HG03045 (cell line): ENCODE measurements at regions not wholly inside any gene's neighbourhood (a gene's known extent, or its start where the extent isn't known, plus 50 kb on each side); places are given as distances from the start of the nearest gene placed in this dataset.

Experiments used
- ATAC-seq: cut with Tn5 transposase; IDR thresholded peaks from one replicate; pipeline ENCODE4 v1.9.1; 2021; ENCODE audit warnings: mild to moderate bottlenecking, moderate library complexity; ENCODE audit not compliant: unreplicated experiment

DNA sequence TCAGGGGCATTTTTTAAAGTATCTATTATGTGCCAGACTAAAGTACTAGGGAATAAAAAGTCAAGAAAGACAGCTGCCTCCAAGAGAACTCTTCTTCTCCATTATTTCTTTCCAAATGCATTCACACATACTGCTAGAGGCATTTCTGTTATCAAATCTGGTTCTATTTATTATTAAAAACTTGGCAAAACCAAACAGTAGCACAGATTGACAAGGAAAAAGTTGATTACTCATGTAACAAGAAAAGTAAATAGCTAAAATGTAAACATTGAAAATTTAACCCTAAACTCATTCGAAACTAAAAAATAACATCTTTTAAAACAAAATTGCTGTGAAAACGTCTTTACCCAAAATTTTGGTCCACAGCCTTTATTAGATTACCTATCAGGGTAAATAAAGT lies 132.9 kb upstream of the GUCY1A2 start:
- no peak for ATAC-seq

DNA sequence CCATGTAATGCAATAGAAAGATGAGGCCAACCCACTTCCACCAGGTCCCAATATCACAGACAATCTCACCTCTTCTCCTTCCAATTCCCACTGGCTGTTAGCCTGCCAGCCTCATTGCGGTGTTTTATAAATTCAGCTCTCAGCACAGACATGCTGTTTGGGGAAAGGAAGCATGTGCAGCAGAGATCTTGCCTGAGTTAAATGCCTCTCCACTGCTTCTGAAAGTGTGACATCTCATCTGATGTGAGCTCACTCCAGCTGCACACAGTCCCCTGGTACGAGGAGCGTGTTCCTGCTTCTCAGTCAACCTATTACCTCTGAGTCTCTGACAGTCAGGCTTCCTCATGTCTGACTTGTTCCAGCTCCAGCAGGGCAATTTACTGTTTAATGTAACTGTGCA lies 122.7 kb upstream of the GUCY1A2 start:
- no peak for ATAC-seq

DNA sequence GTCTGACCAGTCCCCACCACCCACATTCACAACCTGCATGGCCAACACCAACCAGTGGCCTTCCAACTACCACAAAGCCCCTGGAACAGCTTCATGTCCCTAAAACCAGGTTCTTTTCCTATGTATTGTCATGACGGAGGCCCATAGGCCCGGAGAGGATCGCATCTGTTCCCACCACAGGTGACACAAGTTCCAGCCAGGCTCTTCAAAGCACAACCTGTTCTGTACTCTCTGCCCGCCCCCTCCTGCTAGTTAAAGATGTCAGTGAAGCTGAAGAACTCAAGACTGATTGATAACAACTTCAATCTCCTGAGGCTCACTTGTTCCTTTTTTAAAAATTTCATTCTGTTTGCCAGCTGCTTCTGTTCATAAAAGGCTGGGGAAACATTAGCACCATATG lies 121.1 kb upstream of the GUCY1A2 start:
- no peak for ATAC-seq

- ATAC-seq = no peak
Measured at GRCh38 chr11:107136892-107137291, 118.6 kb upstream of the GUCY1A2 start.

GRCh38 chr11:107131756-107132155 lies 113.5 kb upstream of the GUCY1A2 start:
- ATAC-seq = no peak

GRCh38 chr11:107123022-107123421 lies 104.7 kb upstream of the GUCY1A2 start:
- ATAC-seq = no peak

GRCh38 chr11:107118025-107118720 lies 99.9 kb upstream of the GUCY1A2 start:
- no peak for ATAC-seq

DNA sequence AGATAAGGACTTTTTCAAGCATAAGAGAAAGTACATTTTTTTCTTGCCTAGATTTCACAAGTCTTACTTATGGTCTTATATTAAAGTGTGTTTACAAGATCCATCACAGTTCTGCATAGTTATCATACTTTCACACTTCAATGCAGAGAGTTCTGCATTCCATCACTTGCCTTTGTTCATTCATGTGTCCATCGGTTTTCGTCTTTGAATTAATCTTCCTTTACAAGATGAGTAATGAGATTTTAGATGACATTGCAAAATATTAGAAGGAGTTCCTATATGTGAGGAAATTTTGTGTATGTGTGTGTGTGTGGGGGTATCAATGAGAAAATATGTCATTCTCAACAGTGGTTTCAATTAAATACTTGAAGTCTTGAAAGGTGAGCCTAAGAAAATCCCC lies 98.1 kb upstream of the GUCY1A2 start:
- ATAC-seq = no peak

DNA sequence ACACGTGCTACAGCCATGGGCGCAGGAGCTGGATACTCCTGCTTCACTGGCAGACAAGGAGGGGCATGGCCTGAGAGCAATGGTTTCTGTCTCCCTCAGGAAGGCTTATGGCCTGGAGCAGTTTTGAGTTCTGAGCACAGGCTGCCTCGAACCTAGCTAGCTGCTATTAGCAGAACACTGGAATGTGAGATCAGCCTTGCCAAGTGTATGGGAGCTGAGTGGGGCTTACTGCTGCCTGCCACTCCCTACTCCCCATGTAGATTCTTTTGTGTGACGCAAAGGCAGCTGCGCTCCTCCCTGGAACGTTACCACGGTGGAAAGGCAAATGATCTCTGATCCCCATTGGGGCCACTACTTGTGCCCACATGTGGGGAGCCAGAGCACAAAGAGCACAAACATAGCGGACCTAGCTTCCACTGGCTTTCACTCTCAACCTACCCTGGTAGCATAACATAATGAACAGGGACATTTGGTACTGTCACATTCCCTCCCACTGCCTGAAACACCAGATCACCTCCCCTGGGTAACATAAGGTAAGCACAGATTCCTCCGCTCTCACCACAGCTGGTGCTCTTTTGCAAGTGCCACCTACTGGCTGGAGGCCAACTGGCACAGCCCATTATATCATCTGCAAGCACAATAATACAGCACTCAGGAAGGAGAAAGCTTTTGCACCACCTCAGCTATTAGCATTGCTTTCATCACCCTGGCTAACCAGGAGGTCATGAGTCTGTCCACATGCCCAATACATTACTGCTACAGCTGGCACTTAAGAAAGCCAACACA lies 84.6 kb upstream of the GUCY1A2 start:
- no peak for ATAC-seq

GRCh38 chr11:107092667-107093066 lies 74.4 kb upstream of the GUCY1A2 start:
- no peak for ATAC-seq

- ATAC-seq = no peak
Measured at GRCh38 chr11:107078375-107078774, 60.1 kb upstream of the GUCY1A2 start.

GRCh38 chr11:107076832-107077231 lies 58.6 kb upstream of the GUCY1A2 start:
- no peak for ATAC-seq

DNA sequence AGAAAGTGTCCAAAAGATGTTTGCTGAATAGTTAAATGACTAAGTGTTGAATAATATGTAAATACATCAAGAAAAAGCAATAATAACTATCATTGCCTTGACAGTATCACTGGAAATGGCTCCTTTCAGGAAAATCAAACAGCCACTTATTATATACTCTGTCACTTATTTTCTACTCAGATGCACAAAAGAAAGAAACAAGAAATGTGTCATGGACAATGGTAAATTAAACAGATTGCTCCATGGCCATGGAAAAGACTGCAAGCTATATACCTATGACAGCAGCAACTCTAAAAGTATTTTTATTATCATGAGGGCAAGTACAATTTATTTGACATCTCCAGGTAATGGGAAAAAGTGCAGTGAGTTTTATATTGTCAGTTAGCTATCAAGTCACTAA lies 52.9 kb upstream of the GUCY1A2 start:
- no peak for ATAC-seq
